IMR-90 (cell line): ENCODE measurements at regions not wholly inside any gene's neighbourhood (a gene's known extent, or its start where the extent isn't known, plus 50 kb on each side); places are given as distances from the start of the nearest gene placed in this dataset.

Source experiments
- TF ChIP-seq, protein P1 (sequence below): conservative IDR thresholded peaks from 2 replicates; pipeline ENCODE4 v1.5.1; 2012; ENCODE audit warnings: mild to moderate bottlenecking, low read depth, low read length, improper control_type of control experiment
- TF ChIP-seq, protein P2 (sequence below): fragments of 150-350 bp; IDR thresholded peaks from 2 replicates; pipeline ENCODE4 v1.6.1; 2017; ENCODE audit warnings: mild to moderate bottlenecking, antibody characterized with exemption, low read length, low read depth

DNA sequence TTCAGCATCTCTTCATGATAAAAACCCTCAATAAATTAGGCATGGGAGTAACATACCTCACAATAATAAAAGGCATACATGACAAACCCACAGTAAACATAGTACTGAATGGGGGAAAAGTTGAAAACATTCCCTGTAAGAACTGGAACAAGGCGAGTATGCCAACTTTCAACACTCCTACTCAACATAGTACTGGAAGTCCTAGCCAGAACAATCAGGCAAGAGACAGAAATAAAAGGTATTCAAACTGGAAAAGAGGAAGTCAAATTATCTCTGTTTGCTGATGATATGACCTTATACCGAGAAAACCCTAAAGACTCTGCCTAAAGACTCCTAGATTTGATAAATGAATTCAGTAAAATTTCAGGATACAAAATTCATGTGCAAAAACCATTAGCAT is 167.6 kb downstream of the TMEM38B start:
- TF ChIP-seq, protein P1, sequence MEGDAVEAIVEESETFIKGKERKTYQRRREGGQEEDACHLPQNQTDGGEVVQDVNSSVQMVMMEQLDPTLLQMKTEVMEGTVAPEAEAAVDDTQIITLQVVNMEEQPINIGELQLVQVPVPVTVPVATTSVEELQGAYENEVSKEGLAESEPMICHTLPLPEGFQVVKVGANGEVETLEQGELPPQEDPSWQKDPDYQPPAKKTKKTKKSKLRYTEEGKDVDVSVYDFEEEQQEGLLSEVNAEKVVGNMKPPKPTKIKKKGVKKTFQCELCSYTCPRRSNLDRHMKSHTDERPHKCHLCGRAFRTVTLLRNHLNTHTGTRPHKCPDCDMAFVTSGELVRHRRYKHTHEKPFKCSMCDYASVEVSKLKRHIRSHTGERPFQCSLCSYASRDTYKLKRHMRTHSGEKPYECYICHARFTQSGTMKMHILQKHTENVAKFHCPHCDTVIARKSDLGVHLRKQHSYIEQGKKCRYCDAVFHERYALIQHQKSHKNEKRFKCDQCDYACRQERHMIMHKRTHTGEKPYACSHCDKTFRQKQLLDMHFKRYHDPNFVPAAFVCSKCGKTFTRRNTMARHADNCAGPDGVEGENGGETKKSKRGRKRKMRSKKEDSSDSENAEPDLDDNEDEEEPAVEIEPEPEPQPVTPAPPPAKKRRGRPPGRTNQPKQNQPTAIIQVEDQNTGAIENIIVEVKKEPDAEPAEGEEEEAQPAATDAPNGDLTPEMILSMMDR, result no peak
- TF ChIP-seq, protein P2, sequence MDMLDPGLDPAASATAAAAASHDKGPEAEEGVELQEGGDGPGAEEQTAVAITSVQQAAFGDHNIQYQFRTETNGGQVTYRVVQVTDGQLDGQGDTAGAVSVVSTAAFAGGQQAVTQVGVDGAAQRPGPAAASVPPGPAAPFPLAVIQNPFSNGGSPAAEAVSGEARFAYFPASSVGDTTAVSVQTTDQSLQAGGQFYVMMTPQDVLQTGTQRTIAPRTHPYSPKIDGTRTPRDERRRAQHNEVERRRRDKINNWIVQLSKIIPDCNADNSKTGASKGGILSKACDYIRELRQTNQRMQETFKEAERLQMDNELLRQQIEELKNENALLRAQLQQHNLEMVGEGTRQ, result no peak
